ENCODE measurements at regions not wholly inside any gene's neighbourhood (a gene's known extent, or its start where the extent isn't known, plus 50 kb on each side); places are given as distances from the start of the nearest gene placed in this dataset.

DNA sequence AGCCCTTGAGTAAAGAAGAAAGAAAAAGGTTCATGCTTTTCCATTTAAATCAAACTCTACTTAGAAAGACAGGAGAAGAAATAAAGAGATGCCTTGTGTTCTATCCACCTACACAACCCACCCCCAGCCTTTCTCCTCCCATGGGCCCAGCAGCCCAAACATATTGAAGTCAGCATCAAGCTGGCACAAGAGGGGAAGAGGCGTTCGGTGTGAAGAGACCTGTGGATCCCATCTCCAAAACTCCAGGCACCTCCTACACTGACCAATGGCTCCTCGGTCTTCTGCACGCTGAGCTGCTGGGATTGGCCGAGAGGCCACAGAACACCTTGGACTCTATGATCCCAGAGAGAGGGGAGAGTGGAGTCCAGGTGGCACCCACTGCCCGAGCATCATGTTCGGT, 66.0 kb upstream of the CELF2 start:
- intact Hi-C loops (cut with micrococcal nuclease): no loop called here
- ATAC-seq (no peak), DNase-seq (no peak)
- Mint-ChIP-seq H3K9me3 (no peaks in the 10 kb centered on the region), H3K36me3 (ENCODE audit: low read depth) (no peaks in the 10 kb centered on the region), H3K27ac (no peak overlapping the region), H3K4me3 (no peak overlapping the region), H3K4me1 (ENCODE audit: low read depth) (no peaks in the 10 kb centered on the region), H3K27me3 (peaks cover 10% of the 10 kb centered on the region)
- POLR2A ChIA-PET: no interaction called here
- CTCF ChIA-PET: no interaction called here
- TF ChIP-seq, protein P1, sequence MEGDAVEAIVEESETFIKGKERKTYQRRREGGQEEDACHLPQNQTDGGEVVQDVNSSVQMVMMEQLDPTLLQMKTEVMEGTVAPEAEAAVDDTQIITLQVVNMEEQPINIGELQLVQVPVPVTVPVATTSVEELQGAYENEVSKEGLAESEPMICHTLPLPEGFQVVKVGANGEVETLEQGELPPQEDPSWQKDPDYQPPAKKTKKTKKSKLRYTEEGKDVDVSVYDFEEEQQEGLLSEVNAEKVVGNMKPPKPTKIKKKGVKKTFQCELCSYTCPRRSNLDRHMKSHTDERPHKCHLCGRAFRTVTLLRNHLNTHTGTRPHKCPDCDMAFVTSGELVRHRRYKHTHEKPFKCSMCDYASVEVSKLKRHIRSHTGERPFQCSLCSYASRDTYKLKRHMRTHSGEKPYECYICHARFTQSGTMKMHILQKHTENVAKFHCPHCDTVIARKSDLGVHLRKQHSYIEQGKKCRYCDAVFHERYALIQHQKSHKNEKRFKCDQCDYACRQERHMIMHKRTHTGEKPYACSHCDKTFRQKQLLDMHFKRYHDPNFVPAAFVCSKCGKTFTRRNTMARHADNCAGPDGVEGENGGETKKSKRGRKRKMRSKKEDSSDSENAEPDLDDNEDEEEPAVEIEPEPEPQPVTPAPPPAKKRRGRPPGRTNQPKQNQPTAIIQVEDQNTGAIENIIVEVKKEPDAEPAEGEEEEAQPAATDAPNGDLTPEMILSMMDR (IDR thresholded peaks at IDR 0.05): no peak

DNA sequence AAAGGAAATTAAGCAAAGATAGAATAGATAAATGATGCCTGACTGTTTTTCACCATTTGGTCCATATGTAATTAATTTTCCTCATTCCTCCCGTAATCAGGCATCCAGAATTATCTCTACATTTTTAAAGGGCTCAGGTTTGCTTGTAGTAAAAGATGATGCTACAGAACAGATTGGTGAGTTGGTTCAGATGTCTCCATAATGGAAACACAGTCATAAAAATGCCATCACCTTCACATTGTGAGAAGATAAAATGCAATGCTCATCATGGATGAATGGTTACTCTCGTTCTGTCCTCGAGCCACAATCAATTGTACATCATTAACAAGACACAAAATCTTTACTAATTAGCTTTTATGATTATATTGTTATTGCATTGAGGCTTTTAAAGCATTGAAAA, 64.9 kb upstream of the CELF2 start:
- ChIA-PET CTCF (no interaction called here), POLR2A (no interaction called here)
- DNase-seq: no peak
- no peaks in the 10 kb centered on the region for H3K36me3 Mint-ChIP-seq (ENCODE audit: low read depth)
- TF ChIP-seq, protein P1 (IDR thresholded peaks at IDR 0.05): no peak
- H3K9me3 Mint-ChIP-seq: no peaks in the 10 kb centered on the region
- H3K27ac Mint-ChIP-seq: no peak overlapping the region
- no peak overlapping the region for H3K4me3 Mint-ChIP-seq
- H3K4me1 Mint-ChIP-seq (ENCODE audit: low read depth): no peaks in the 10 kb centered on the region
- peaks cover 10% of the 10 kb centered on the region for H3K27me3 Mint-ChIP-seq
- intact Hi-C loops (cut with micrococcal nuclease): no loop called here
- no peak for ATAC-seq

DNA sequence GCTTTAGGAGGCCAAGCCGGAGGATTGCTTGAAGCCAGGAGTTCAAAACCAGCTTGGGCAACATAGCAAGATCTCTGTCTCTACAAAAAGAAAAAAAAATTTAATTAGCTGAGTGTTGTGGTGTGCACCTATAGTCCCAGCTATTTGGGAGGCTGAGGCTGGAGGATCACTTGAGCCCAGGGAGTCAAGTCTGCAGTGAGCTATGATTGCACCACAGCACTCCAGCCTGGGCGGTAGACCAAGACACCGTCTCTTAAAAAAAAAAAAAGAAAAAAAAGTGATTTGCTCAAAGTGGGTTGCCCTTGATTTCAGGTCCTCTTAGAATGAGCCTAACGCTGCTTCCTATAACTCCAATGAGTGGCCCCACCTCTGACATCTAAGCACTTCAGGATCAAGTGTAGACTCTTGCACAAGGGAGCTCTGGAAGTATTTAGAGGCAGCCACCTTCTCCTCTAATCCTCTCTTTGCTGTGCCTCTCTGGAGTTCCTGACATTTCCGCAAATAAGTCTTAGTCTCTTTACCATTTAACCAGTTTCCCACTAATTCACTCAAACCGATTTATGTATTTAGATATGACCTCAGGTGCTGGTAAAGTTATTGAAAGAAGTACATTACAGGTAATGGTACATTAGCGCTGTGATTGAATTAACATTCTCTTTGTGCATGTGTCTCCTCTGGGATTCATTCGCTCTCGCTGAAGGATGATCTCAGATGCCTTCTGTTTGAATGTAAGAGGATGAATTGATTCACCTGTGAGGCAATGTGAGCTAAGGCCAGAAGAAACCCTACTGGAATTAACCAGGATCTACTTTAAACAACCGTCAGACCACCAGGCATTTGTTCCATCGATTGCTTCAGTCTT, 60.8 kb upstream of the CELF2 start:
- H3K9me3 Mint-ChIP-seq: no peaks in the 10 kb centered on the region
- H3K27ac Mint-ChIP-seq: no peak overlapping the region
- no peaks in the 10 kb centered on the region for H3K36me3 Mint-ChIP-seq (ENCODE audit: low read depth)
- intact Hi-C loops (cut with micrococcal nuclease): no loop called here
- ATAC-seq: no peak
- no peaks in the 10 kb centered on the region for H3K4me1 Mint-ChIP-seq (ENCODE audit: low read depth)
- no peak overlapping the region for H3K4me3 Mint-ChIP-seq
- POLR2A ChIA-PET: no interaction called here
- CTCF ChIA-PET: no interaction called here
- DNase-seq: no peak
- H3K27me3 Mint-ChIP-seq: peaks cover 7% of the 10 kb centered on the region
- TF ChIP-seq, protein P1 (IDR thresholded peaks at IDR 0.05): no peak

GRCh38 chr10:10958041-10958440, 59.6 kb upstream of the CELF2 start:
- Mint-ChIP-seq H3K9me3 (no peaks in the 10 kb centered on the region), H3K36me3 (ENCODE audit: low read depth) (no peaks in the 10 kb centered on the region), H3K4me1 (ENCODE audit: low read depth) (no peaks in the 10 kb centered on the region), H3K27ac (no peak overlapping the region), H3K27me3 (peaks cover 2% of the 10 kb centered on the region), H3K4me3 (no peak overlapping the region)
- ChIA-PET CTCF (no interaction called here), POLR2A (no interaction called here)
- intact Hi-C loops (cut with micrococcal nuclease): no loop called here
- DNase-seq (no peak), ATAC-seq (no peak)
- TF ChIP-seq, protein P1 (IDR thresholded peaks at IDR 0.05): no peak

- H3K9me3 Mint-ChIP-seq: no peaks in the 10 kb centered on the region
- no peaks in the 10 kb centered on the region for H3K4me1 Mint-ChIP-seq (ENCODE audit: low read depth)
- H3K27me3 Mint-ChIP-seq: no peaks in the 10 kb centered on the region
- TF ChIP-seq, protein P1 (IDR thresholded peaks at IDR 0.05): no peak
- DNase-seq (no peak), ATAC-seq (no peak)
- H3K27ac Mint-ChIP-seq: no peak overlapping the region
- no peaks in the 10 kb centered on the region for H3K36me3 Mint-ChIP-seq (ENCODE audit: low read depth)
- POLR2A ChIA-PET: no interaction called here
- CTCF ChIA-PET: no interaction called here
- intact Hi-C loops (cut with micrococcal nuclease): no loop called here
- H3K4me3 Mint-ChIP-seq: no peak overlapping the region
Measured at GRCh38 chr10:10959666-10960065, 58.0 kb upstream of the CELF2 start.

All from activated CD8-positive, alpha-beta T cell treated with anti-CD3 and anti-CD28 coated beads for 36 hours (primary cell).